GM18907 (cell line): ENCODE measurements at regions not wholly inside any gene's neighbourhood (a gene's known extent, or its start where the extent isn't known, plus 50 kb on each side); places are given as distances from the start of the nearest gene placed in this dataset.
A peak's percentile ranks its signal among the peaks of the same experiment; 100 is the strongest.
"Not testable (repeated sequence)": the region's sequence is repeated elsewhere in the genome, so short reads cannot be mapped to it uniquely, and the experiment has no call there.

Experiments used
- ATAC-seq: cut with Tn5 transposase; IDR thresholded peaks from one replicate; pipeline ENCODE4 v1.9.1; 2021; ENCODE audit warnings: mild to moderate bottlenecking, moderate library complexity; ENCODE audit not compliant: unreplicated experiment

DNA sequence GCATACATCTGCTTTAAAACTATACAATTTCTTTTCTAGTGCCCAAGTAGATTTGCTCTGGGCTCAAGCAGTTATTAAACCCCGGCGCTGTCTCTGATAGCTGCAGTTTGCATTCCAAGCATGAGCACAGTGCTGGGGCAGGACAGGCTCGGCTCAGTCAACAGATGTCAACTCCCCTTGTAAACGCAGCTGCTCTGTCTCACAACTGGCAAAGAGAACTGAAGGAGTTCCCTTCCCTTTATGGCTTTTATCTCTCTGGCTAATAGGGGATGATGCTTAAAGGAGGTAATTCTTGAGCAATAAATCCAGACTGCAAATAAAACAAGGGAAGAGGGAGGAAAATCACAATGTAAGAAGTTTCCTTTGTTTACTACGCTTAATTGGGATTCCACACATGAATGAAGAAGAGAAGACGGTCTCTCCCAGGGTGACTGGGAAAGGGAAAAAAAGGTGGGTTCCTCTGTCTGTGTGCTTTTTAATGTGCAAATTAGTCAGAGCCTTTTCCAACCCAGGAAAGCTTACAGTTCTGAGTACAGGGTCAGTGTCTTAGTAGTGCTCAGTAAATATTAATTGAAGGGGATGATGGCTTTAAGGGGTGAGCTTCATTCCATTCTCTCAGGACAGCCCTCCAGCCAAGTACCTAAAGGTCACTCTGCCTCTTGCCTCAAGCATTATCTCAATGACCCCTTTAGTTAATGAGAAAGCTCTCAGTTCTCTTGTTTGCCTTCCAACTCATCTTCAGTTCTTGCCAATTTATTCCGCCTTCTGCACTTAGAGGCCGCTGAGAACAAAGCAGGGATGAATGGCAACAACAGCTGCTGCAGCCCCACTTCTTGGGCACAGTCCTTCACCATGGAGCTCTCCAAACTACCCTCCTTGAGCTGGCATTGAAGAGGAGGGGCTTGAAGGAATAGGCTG lies 155.7 kb upstream of the JADE1 start:
- ATAC-seq: no peak

GRCh38 chr4:128649575-128650205 lies 159.8 kb upstream of the JADE1 start:
- no peak for ATAC-seq

DNA sequence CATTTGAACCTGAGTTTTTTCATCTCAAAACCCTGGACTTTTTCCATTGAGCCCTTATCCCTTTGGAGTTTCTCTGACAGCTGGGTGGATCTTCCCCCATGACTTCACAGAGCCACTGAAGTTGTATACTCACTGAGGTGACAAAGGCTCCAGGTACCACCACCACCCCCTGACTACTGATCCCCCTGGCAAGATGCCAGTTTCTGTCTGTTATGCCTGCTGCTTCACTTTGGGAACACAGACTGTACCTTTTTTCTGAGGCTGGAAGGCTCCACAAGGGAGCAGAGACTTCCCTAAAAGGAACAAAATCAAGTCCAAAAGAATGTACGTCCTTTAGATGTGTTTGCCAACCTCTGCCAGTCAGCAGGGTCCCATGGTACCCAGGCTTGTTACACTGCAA lies 160.3 kb upstream of the JADE1 start:
- ATAC-seq: no peak

DNA sequence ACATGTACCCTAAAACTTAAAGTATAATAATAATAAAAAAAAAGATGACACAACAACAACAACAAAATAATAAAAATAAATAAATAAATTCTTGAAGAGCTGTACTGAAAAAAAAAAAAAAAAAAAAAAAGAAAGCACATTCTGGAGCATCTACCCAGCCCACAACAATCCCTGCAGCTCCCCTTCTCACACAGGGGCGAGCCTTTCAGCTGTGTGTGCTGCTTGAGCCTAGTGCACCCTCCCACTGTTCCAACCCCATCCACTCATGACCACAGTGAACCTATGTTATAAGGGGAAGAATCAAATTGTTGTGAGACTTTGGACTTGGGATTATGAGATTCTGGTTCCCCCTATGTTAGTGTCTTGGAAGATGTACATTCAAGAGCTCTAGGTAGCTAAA lies 161.5 kb upstream of the JADE1 start:
- no peak for ATAC-seq

GRCh38 chr4:128646893-128647292 lies 162.6 kb upstream of the JADE1 start:
- ATAC-seq: peak; percentile 71

DNA sequence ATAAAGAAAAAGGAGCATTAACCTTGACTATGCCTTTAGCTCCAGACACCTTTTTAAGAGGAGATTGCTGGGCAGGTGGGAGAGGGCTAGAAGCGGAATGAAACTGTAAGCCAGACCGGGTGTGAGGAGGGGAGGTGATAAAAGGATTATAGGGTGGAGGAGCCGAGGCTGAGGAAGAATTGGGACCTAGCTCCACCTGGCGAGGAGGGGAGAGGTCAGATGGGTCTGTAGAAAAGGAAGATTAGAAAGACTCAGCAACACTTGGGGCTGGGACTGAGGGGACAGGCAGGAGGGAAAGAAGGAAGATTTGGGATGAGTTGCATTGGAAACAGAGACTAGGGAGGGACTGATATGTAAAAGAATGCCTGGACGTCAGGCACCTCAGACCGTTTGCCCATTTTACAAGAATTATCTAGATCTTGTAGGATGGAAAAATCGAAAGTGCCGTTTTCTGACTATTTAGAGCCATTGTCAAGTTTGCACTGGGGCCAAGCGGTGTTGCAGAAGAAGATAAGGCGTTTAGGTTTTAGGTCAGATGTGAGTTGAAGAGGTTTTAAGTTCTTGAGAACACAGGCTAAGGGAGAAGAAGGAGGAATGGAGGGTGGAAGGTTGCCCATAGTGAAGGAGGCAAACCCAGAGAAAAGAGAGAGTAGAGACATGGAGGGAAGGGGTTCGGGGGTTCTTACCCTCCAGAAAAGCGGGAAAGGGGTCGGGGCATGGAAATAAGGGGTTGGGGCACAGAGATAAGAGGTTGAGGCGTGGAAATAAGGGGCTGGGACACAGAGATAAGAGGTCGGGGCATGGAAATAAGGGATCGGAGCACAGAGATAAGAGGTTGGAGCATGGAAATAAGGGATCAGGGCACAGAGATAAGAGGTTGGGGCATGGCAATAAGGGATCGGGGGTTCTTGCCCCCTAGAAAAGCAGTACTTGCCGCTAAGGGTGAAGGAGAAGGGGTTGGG lies 164.5 kb upstream of the JADE1 start:
- not testable (repeated sequence) for ATAC-seq

DNA sequence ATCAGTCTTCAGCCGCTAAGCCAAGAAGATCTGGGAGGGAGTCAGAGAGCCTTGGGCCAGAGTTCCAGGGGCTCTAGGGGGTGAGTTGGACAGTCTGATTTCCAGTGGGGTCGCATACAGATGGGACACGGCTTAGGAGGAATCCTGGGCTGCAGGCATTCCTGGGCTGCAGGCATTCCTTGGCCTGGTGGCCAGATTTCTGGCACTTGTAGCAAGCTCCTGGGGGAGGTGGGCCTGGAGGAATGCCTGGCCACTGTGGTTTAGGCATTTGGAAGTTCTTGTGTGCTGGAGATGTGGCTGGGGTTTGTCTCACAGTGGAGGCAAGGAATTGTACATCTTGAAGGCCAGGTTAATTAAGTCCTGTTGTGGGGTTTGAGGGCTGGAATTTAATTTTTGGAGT lies 165.4 kb upstream of the JADE1 start:
- not testable (repeated sequence) for ATAC-seq

- ATAC-seq: not testable (repeated sequence)
Observed at GRCh38 chr4:128641566-128641965, 167.9 kb upstream of the JADE1 start.

- ATAC-seq: no peak
Observed at GRCh38 chr4:128639541-128640270, 169.8 kb upstream of the JADE1 start.

- no peak for ATAC-seq
Observed at GRCh38 chr4:128636906-128637305, 172.6 kb upstream of the JADE1 start.

- ATAC-seq: no peak
Observed at GRCh38 chr4:128635955-128636560, 173.4 kb upstream of the JADE1 start.

DNA sequence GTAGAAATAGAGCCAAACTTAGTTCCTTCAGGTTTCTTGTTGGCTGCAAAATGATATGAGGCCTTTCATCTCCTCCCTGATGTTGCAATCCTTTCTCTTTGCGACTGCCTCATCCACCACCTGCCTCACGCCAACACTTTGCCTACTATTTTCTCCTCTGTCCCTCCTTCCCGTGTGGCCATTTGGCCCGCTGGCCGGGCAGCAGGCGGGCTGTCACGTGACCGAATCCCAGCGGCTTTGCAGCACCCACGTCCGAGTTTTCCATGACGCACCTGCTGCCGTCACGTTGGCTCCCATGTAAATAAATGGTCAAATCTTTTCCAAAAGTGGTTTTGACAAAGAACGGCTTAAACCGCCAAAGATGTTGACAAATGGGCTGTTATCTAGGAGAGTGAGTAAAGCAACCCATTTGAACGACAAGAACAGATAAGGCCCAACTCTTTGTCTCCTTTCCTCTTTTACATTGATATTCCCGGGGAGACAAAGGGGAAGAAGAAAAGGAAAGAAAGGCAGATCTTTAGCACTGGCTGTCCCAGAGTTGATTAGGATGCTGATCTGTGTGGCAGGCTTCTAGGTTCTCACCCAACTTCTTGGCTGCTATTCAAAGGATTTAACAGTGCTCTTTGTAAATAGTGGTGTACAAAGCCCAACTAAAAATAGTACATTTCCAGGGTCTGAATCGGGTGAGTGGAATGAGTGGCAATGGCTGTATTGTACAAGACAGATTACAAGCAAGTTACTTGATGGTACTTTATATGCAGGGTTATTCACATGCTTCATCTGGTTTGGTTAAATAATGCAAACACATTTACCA lies 174.2 kb upstream of the JADE1 start:
- no peak for ATAC-seq

- no peak for ATAC-seq
Observed at GRCh38 chr4:128633067-128633466, 176.4 kb upstream of the JADE1 start.

DNA sequence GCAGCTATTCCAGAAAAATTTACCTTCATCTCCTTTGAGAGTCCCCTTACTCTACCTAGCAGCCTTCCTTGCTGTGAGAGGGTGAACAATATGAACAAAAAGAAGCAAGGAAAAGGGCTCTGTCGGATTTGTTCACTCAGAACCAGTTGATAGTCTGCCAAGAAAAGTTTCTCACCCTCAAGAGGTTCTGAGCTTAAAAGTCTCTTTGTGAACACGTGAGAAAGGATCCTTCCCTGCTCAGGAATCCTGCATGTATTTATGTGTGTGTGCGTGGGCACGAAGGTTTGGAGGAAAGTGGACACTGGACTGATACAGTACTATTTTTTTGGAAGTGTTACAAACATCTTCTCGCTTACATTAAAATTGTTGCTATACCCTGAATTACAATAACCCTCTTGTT lies 178.6 kb upstream of the JADE1 start:
- no peak for ATAC-seq

DNA sequence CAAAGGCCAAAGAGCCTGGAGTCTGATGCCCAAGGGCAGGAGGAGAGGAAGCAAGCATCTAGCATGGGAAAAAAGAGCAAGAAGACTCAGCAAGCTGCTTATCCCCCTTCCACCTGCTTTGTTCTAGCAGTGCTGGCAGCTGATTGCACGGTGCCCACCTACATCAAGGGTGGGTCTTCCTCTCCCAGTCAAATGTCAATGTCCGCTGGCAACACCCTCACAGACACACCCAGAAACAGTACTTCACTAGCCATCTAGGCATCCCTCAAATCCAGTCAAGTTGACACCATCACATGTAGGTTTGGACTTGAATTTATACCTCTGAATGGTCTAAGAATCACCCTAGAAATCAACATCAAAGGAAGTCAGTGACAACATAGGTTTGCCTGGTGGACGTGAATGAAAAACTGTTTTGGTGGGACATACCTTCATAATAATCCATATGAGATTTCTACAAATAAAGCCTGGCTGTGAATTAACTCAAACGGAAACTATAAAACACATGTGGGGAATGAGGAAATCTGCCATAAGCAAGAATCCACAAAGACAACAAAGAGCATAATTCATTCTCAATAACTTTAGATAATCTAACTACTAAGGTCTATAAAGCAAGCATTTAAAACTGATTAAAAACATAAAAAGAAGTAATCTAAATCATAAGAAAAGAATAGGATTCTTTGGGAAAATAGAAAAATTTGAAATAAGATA lies 185.8 kb upstream of the JADE1 start:
- ATAC-seq: no peak

- ATAC-seq: not testable (repeated sequence)
Observed at GRCh38 chr4:128620279-128620965, 189.1 kb upstream of the JADE1 start.

DNA sequence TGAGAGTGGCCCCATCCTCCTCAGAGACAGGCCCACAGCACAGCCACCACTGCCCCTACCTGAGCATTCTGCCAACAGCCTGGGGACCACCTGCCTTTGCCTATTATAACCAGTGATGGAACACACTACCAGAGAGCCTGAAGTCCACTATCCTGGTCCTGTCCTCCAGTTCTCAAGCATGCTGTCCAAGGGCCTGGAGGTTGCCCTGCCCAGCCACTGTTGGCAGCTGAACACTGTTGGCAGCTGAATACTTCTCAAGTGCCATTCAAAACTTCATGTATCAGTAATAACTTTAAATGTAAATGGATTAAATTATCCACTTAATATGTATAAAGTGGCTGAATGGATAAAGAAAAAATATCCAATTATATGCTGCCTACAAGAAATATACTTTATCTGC lies 194.3 kb upstream of the JADE1 start:
- no peak for ATAC-seq

DNA sequence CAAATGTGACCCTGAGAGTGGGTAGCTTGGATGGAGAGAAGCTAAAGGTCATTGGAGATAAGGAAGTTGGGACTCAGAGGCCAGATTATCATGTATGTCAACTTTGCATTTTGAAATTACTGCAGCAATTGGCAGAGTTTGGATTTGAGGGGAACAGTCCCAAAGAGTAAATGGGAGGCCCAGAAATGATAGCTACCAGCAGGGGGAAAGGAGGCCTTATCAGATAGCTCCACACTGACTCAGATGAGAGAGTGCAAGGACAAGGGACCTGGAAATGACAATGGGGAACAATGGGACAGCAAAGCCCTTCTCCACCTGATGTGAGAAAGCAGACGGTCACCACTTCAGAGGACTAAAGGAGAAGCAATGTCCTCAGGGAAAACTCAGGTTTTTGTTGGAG lies 201.5 kb upstream of the JADE1 start:
- ATAC-seq: no peak
